ENCODE measurements at regions not wholly inside any gene's neighbourhood (a gene's known extent, or its start where the extent isn't known, plus 50 kb on each side); places are given as distances from the start of the nearest gene placed in this dataset.
"Not testable (repeated sequence)": the region's sequence is repeated elsewhere in the genome, so short reads cannot be mapped to it uniquely, and the experiment has no call there.

DNA sequence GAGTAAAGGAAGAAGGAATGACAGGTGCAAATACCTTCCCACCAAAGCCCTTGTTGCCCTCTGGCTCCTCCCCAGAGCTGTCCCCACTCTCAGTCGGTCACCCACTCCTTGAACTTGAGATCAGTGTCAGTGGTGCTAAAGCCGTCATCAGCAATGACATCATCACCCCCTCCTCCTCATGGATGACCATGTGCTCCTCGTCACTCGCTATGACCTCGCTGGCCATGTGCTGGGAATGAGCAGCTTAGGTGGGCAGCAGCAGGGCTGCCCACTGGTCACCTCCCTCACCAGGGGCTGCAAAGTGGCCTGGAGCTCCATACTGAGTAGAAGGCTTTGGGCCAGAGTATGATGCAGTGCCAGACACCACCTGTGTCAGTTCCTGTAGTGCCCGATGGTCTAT, 153.1 kb upstream of the CDK13 start:
- H3K4me2 ChIP-seq (ENCODE audit: low read length); H3K9me3 ChIP-seq (ENCODE audit: low read length); H3K27ac ChIP-seq (ENCODE audit: low read depth, low read length, poor library complexity, severe bottlenecking); H3K4me3 ChIP-seq (ENCODE audit: low read depth, low read length, poor library complexity, severe bottlenecking); H4K20me1 ChIP-seq (ENCODE audit: insufficient read depth, low read length); H3K79me2 ChIP-seq (ENCODE audit: insufficient read depth, low read length); H3K9me2 ChIP-seq (ENCODE audit: low read depth, low read length); H3K36me3 ChIP-seq (ENCODE audit: insufficient read depth, low read length); H3F3A ChIP-seq (ENCODE audit: insufficient read depth, low read length); H2AFZ ChIP-seq (ENCODE audit: low read length); H3K27me3 ChIP-seq (ENCODE audit: insufficient read depth, low read length); H3K4me1 ChIP-seq (ENCODE audit: insufficient read depth, low read length, severe bottlenecking); H3K9ac ChIP-seq (ENCODE audit: low read length): not testable (repeated sequence)

DNA sequence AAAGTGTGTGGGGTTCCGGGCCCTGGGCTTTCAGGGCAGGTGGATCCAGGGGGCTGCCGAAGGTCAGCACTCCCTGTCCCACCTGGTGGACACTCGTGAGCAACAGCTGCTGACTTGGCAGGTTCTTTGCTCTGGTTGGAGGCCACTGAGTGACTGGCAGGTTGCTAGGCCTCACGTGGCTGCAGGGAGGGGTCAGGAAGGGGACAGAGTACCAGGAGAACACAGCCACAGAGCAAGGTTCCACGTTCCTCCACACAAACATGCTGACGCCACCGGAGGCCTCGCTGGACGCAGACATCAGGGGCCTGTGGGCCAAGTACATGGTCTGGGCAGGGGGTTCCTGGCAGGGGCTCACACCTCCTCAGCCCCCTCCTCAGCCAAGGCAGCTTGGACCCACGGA, 152.0 kb upstream of the CDK13 start:
- not testable (repeated sequence) for H3K4me2 ChIP-seq (ENCODE audit: low read length); H3K9me3 ChIP-seq (ENCODE audit: low read length); H3K9me2 ChIP-seq (ENCODE audit: low read depth, low read length); H3F3A ChIP-seq (ENCODE audit: insufficient read depth, low read length); H3K27ac ChIP-seq (ENCODE audit: low read depth, low read length, poor library complexity, severe bottlenecking); H4K20me1 ChIP-seq (ENCODE audit: insufficient read depth, low read length); H3K9ac ChIP-seq (ENCODE audit: low read length); H3K4me1 ChIP-seq (ENCODE audit: insufficient read depth, low read length, severe bottlenecking); H3K79me2 ChIP-seq (ENCODE audit: insufficient read depth, low read length); H2AFZ ChIP-seq (ENCODE audit: low read length); H3K27me3 ChIP-seq (ENCODE audit: insufficient read depth, low read length); H3K4me3 ChIP-seq (ENCODE audit: low read depth, low read length, poor library complexity, severe bottlenecking); H3K36me3 ChIP-seq (ENCODE audit: insufficient read depth, low read length)

DNA sequence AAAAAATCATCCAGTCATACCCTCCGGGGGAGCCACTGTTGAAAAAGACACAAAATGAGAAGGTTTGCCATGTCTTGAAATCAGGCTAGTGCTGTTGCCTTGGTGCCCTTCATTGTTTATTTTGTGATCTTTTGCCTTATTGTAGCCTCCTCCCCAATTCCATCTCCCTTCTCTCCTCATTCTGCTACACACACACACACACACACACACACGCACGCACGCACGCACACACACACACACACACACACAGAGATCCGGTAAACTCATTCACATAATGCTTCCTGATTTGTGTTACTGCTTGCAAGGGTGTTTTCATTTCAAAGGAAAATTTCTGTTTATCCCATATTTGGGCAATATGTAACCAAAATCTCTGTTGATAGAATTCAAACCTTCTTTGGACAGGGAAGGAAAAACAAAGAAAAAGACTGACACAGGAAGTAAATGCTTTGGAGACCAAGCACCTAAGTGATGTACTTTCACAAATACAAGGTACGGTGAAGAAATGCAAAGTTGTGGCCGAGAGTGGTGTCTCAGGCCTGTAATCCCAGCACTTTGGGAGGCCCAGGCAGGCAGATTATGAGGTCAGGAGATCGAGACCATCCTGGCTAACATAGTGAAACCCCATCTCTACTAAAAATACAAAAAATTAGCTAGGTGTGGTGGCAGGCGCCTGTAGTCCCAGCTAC, 141.1 kb upstream of the CDK13 start:
- H3K79me2 ChIP-seq (ENCODE audit: insufficient read depth, low read length): no peaks in the 10 kb centered on the region
- H3F3A ChIP-seq (ENCODE audit: insufficient read depth, low read length): no peaks in the 10 kb centered on the region
- H3K9me2 ChIP-seq (ENCODE audit: low read depth, low read length): no peaks in the 10 kb centered on the region
- no peak overlapping the region for H3K9ac ChIP-seq (ENCODE audit: low read length)
- TF ChIP-seq EZH2 (IDR thresholded peaks at IDR 0.05; ENCODE audit: borderline replicate concordance, low read length): no peak
- TF ChIP-seq, protein P1, sequence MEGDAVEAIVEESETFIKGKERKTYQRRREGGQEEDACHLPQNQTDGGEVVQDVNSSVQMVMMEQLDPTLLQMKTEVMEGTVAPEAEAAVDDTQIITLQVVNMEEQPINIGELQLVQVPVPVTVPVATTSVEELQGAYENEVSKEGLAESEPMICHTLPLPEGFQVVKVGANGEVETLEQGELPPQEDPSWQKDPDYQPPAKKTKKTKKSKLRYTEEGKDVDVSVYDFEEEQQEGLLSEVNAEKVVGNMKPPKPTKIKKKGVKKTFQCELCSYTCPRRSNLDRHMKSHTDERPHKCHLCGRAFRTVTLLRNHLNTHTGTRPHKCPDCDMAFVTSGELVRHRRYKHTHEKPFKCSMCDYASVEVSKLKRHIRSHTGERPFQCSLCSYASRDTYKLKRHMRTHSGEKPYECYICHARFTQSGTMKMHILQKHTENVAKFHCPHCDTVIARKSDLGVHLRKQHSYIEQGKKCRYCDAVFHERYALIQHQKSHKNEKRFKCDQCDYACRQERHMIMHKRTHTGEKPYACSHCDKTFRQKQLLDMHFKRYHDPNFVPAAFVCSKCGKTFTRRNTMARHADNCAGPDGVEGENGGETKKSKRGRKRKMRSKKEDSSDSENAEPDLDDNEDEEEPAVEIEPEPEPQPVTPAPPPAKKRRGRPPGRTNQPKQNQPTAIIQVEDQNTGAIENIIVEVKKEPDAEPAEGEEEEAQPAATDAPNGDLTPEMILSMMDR (IDR thresholded peaks at IDR 0.05; ENCODE audit: low read length): no peak
- H3K27ac ChIP-seq (ENCODE audit: low read depth, low read length, poor library complexity, severe bottlenecking): no peak overlapping the region
- H3K4me2 ChIP-seq (ENCODE audit: low read length): no peak overlapping the region
- no peak overlapping the region for H3K4me3 ChIP-seq (ENCODE audit: low read depth, low read length, poor library complexity, severe bottlenecking)
- no peaks in the 10 kb centered on the region for H3K9me3 ChIP-seq (ENCODE audit: low read length)
- no peaks in the 10 kb centered on the region for H4K20me1 ChIP-seq (ENCODE audit: insufficient read depth, low read length)
- no peaks in the 10 kb centered on the region for H3K36me3 ChIP-seq (ENCODE audit: insufficient read depth, low read length)
- H2AFZ ChIP-seq (ENCODE audit: low read length): no peak overlapping the region
- no peaks in the 10 kb centered on the region for H3K4me1 ChIP-seq (ENCODE audit: insufficient read depth, low read length, severe bottlenecking)
- 0 out of 2 replicates have a peak, but pooled peaks cover 2% of the 10 kb centered on the region for H3K27me3 ChIP-seq (ENCODE audit: insufficient read depth, low read length)

DNA sequence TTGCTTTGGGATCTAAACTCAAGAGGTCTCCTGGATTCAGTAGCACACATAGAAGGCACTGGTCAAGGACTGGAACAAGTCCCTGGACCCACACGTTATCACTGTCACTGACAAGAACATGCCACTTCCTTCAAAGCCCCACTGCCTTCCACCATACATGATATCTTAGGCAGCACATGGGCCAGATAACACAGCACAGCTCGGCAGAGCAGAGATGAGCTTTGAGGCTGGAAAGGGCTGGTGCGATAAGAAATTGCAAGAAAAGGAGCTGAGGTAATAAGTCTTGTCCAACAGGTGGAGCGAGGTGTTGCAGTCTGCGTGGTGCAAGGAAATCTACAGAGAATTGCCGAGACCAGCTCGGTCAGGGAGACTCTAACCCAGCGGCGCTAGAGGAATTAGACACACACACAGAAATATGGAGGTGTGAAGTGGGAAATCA, 139.8 kb upstream of the CDK13 start:
- no peak overlapping the region for H2AFZ ChIP-seq (ENCODE audit: low read length)
- TF ChIP-seq EZH2 (IDR thresholded peaks at IDR 0.05; ENCODE audit: borderline replicate concordance, low read length): no peak
- TF ChIP-seq, protein P1 (IDR thresholded peaks at IDR 0.05; ENCODE audit: low read length): no peak
- H3K79me2 ChIP-seq (ENCODE audit: insufficient read depth, low read length): no peaks in the 10 kb centered on the region
- H3K9ac ChIP-seq (ENCODE audit: low read length): no peak overlapping the region
- no peaks in the 10 kb centered on the region for H3K36me3 ChIP-seq (ENCODE audit: insufficient read depth, low read length)
- H3K9me2 ChIP-seq (ENCODE audit: low read depth, low read length): no peaks in the 10 kb centered on the region
- no peaks in the 10 kb centered on the region for H3K4me1 ChIP-seq (ENCODE audit: insufficient read depth, low read length, severe bottlenecking)
- 0 out of 2 replicates have a peak, but pooled peaks cover 2% of the 10 kb centered on the region for H3K27me3 ChIP-seq (ENCODE audit: insufficient read depth, low read length)
- H3K4me2 ChIP-seq (ENCODE audit: low read length): no peak overlapping the region
- H3F3A ChIP-seq (ENCODE audit: insufficient read depth, low read length): no peaks in the 10 kb centered on the region
- no peaks in the 10 kb centered on the region for H4K20me1 ChIP-seq (ENCODE audit: insufficient read depth, low read length)
- H3K9me3 ChIP-seq (ENCODE audit: low read length): no peaks in the 10 kb centered on the region
- no peak overlapping the region for H3K4me3 ChIP-seq (ENCODE audit: low read depth, low read length, poor library complexity, severe bottlenecking)
- no peak overlapping the region for H3K27ac ChIP-seq (ENCODE audit: low read depth, low read length, poor library complexity, severe bottlenecking)

Data from OCI-LY1 (cell line).